ENCODE measurements at regions not wholly inside any gene's neighbourhood (a gene's known extent, or its start where the extent isn't known, plus 50 kb on each side); places are given as distances from the start of the nearest gene placed in this dataset.

- H3K4me2 ChIP-seq (ENCODE audit: control insufficient read depth, insufficient read depth): no peak overlapping the region
- BruUV-seq (replicated peaks): no TSS peak
- intact Hi-C loops (cut with micrococcal nuclease; ENCODE audit: unreplicated experiment) (no loop called here), in situ Hi-C loops (cut with MboI) (no loop called here)
- no peak overlapping the region for H3K9ac ChIP-seq (ENCODE audit: control insufficient read depth, insufficient read depth, low read length)
- H2AFZ ChIP-seq (ENCODE audit: control insufficient read depth, low read depth, low read length): no peak overlapping the region
- H3K27me3 ChIP-seq (replicated peaks in 1 of 2; ENCODE audit: control insufficient read depth in 2 of 2, insufficient read depth in 2 of 2, low read length in 1 of 2): no peaks in the 10 kb centered on the region
- no peaks in the 10 kb centered on the region for H4K20me1 ChIP-seq (ENCODE audit: control insufficient read depth, insufficient read depth)
- SMC1A ChIA-PET (ENCODE audit: uncharacterized antibody, unreplicated experiment): no interaction called here
- H3K9me3 ChIP-seq (replicated peaks; ENCODE audit: control insufficient read depth, insufficient read depth, low read length): no peaks in the 10 kb centered on the region; the same call in 2 of the 3 replicates
- CTCF ChIA-PET: no interaction called here
- no peaks in the 10 kb centered on the region for H3K36me3 ChIP-seq (ENCODE audit: control insufficient read depth in 2 of 2, insufficient read depth in 2 of 2, low read length in 1 of 2)
- 52% methylated on average over 14 of the region's 19 CpGs for WGBS (ENCODE audit: insufficient coverage, insufficient replicate concordance, low lambda C conversion rate, missing lambda C conversion rate)
- RAD21 ChIA-PET (ENCODE audit: unreplicated experiment): no interaction called here
- POLR2A ChIA-PET: no interaction called here
- H3K4me1 ChIP-seq (ENCODE audit: control insufficient read depth, insufficient read depth, low read length): no peaks in the 10 kb centered on the region
- DNase-seq (ENCODE audit: low read depth, low spot score) (no peak), FAIRE-seq (no peak), ATAC-seq (no peak)
- TF ChIP-seq CBX5 (IDR thresholded peaks at IDR 0.05; ENCODE audit: low read depth) (no peak), PKNOX1 (IDR thresholded peaks at IDR 0.05) (no peak), EP300 (IDR thresholded peaks at IDR 0.05; ENCODE audit: borderline replicate concordance in 1 of 2, control insufficient read depth in 1 of 2, low read depth in 2 of 2, low read length in 2 of 2) (no peak), CUX1 (IDR thresholded peaks at IDR 0.05; ENCODE audit: insufficient replicate concordance, low read depth, low read length) (no peak), BCL3 (IDR thresholded peaks at IDR 0.05; ENCODE audit: borderline replicate concordance, insufficient read depth, low read depth, low read length, poor library complexity, severe bottlenecking) (no peak)
- no peak overlapping the region for H3K4me3 ChIP-seq
- H3K27ac ChIP-seq (ENCODE audit: control insufficient read depth, insufficient read depth): no peak overlapping the region
- H3K79me2 ChIP-seq (ENCODE audit: control insufficient read depth, insufficient read depth, low read length): no peaks in the 10 kb centered on the region
These were observed 275.2 kb upstream of the IRX1 start for GRCh38 chr5:3320317-3320875.
